ENCODE measurements at regions not wholly inside any gene's neighbourhood (a gene's known extent, or its start where the extent isn't known, plus 50 kb on each side); places are given as distances from the start of the nearest gene placed in this dataset.

DNA sequence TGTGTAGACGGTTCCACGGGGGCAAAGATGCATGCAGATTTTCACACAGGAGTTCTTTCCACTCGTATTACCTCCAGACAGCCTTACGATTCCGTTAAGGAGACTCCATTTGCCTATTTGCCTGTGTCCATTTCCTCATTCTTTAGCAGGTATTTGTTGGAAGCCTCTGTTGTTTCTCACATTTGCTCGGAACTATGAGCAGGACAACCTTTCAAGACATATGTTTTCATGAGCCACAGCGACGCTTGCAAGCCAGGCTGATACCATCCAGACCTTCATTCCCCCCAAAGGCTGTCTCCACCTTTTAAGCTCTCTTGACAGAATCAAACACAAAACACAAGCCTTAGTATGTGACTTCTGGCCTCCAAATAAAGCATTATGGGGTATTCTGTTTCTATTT, 57.6 kb upstream of the NEDD9 start:
- TF ChIP-seq, protein P1, sequence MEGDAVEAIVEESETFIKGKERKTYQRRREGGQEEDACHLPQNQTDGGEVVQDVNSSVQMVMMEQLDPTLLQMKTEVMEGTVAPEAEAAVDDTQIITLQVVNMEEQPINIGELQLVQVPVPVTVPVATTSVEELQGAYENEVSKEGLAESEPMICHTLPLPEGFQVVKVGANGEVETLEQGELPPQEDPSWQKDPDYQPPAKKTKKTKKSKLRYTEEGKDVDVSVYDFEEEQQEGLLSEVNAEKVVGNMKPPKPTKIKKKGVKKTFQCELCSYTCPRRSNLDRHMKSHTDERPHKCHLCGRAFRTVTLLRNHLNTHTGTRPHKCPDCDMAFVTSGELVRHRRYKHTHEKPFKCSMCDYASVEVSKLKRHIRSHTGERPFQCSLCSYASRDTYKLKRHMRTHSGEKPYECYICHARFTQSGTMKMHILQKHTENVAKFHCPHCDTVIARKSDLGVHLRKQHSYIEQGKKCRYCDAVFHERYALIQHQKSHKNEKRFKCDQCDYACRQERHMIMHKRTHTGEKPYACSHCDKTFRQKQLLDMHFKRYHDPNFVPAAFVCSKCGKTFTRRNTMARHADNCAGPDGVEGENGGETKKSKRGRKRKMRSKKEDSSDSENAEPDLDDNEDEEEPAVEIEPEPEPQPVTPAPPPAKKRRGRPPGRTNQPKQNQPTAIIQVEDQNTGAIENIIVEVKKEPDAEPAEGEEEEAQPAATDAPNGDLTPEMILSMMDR (IDR thresholded peaks at IDR 0.05): no peak
- no peak for TF ChIP-seq POLR2A (IDR thresholded peaks at IDR 0.05)

Data from Peyer's patch (tissue), 4 donors.